ENCODE measurements at regions not wholly inside any gene's neighbourhood (a gene's known extent, or its start where the extent isn't known, plus 50 kb on each side); places are given as distances from the start of the nearest gene placed in this dataset.

GRCh38 chr18:38116716-38117115 lies 551.1 kb upstream of the CELF4 start:
- DNase-seq (ENCODE audit: low spot score) = no peak

DNA sequence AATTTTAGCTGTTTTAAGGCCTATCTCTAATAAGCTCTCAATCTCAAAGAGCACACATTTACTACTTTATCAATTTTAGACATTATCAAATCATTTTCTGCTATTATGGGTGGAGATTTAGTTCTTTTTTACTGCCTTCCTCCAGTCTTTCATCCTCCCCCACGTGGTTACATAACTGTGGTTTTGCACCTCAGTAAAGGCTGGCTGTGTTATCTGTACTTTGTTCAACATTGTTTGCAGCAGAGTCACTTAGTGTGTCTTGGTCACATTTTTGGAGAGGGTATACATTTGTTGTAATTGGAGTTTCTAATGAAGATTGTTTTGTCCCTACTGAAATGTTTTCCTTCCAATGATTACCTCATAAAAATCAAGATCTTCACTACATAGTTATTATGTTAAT lies 549.6 kb upstream of the CELF4 start:
- no peak for DNase-seq (ENCODE audit: low spot score)

- no peak for DNase-seq (ENCODE audit: low spot score)
Observed at GRCh38 chr18:38087538-38087937, 521.9 kb upstream of the CELF4 start.

DNA sequence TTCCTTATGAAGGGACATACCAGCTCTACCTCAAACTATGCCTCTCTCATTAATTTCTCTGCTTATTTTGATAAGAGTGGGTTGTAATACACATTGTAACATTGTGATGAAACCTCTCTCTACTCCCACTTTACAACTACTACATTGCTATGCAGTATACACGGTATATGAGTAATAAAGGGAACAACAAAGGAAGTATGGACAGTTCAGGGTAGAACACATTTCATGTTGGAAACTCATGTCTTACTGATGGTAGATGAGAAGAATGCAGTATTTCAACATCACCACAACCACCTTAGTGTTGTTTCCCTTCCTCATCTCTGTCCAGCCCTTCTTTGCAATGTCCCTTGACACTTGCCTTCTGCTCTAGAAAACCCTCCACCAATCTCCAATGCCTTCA lies 515.9 kb upstream of the CELF4 start:
- no peak for DNase-seq (ENCODE audit: low spot score)

- no peak for DNase-seq (ENCODE audit: low spot score)
Observed at GRCh38 chr18:38077229-38077628, 511.6 kb upstream of the CELF4 start.

DNA sequence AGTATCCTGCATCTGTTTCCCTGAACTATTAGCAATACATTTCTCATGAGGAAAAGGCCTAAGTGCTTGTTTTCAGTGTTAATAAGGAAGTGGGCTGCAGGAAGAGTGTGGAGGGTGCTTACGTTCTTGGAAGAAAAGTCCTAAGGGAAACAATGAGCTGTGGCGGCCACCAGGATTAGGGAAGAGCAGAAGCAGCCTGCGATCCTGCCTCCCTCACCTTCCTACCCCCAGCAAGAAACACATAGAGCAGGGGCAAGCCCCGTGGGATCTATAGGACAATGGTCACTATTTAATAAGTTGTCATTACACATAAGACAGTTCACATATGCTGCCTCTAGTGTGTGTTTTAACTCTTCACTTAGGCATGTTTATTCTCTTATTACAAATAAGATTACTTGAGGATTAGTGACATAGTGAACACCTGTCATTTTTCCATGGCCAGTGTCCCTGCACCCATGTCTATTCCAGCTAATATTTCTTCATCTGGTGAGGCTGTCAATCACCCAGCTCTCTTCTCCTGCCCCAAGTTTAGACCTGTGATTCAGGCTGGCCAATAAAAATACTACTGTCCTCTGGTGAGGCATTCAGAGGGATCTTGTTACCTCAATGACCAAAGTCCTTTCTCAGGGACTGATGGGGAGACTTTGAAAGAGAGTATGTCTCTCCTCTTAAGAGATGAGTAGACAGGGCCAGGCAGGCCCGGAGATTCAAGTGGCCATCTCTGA lies 510.9 kb upstream of the CELF4 start:
- no peak for DNase-seq (ENCODE audit: low spot score)

DNA sequence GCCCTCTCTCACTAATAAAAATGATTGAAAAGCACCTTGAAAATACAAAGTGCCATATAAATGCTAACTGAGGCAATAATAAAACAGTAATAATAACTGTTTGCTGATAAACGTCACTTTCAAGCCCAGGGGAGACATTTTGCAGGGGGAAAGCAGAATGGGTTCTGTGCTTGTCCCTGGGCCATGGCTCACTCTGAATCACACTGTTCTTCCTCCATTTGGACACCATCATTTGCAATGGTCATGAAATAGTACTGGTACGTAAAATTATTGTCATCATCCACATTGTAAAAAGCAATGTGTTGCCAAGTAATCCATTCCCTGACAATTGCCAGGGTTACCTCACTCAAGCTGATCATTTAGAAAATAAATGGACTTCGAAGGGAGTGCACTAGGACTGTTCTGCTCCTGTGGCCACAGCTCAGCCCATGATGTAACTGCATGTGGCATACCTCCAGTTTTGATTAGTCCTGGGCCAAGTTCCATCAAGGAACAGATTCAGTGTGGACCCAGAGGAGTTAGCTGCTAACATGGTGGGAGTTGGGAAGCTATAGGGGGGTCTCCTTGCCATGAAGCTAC lies 508.8 kb upstream of the CELF4 start:
- DNase-seq (ENCODE audit: low spot score) = no peak

- DNase-seq (ENCODE audit: low spot score) = no peak
Observed at GRCh38 chr18:38067821-38068220, 502.2 kb upstream of the CELF4 start.

- no peak for DNase-seq (ENCODE audit: low spot score)
Observed at GRCh38 chr18:38067086-38067485, 501.5 kb upstream of the CELF4 start.

DNA sequence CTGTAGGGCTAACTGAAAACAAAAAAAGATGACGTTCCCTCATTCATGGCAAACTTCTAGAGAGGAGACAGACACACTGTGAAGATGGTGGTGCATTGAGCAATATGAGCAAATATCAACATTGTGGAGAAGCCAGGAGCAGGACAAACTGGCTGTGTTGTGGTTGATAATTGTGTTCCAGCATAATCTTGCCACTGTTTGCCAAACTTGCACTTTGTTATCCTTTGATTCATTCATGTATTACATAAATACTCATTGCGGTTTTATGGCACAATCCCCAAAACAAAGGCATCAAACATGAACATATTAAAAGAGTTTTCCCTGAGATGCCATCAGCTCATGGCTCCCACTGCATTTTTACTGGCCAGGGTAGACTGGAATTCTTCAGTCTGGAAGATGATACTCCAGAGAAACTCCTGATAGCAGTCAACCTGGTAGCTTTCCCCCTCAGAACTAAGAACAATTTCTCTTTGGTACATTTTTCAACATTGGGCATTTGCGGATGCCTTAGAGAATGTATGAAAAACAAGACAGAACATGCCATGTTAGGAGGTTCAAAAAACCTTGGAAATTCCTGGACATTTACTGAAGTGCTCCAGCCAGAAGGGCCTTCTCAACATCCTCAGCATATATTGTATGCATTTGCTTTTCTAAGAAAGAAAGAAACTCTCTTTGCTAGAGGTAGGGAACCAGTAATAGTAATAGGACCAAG lies 487.4 kb upstream of the CELF4 start:
- no peak for DNase-seq (ENCODE audit: low spot score)

DNA sequence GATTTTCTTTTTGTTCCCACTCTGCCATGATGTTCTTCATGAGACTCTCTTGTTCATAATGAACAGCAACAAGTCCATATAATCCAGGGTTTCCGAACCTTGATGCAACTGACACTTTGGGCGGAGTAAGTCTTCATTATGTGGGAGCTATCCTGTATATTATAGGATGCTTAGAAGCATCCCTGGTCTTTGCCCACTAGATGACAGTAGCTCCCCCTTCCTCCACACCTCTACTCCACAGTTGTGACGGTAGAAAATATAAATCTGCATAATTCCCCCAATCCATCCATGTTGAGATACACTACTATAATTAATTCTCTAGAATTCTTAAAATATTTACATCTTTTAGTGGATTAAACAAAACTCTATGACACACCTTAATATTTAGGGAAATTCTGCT lies 482.2 kb upstream of the CELF4 start:
- no peak for DNase-seq (ENCODE audit: low spot score)

DNA sequence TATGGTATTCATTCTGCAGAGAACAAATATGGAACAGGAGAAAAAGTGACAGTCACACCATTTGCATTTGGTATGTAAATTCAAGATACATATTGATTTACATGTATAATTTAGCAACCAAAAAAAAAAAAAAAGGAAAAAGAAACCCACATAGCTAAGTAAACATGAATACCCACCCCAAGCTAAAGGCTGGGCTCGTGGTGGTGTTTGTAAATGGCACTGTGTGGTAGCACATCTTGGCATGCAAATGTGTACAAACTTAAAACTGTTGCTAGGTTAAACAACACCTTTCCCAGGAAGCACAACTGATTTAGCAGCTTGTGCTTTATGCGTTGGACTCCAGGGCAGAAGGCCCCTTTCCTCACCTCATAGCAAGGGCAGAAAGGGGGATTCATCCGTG lies 481.1 kb upstream of the CELF4 start:
- DNase-seq (ENCODE audit: low spot score) = no peak

DNA sequence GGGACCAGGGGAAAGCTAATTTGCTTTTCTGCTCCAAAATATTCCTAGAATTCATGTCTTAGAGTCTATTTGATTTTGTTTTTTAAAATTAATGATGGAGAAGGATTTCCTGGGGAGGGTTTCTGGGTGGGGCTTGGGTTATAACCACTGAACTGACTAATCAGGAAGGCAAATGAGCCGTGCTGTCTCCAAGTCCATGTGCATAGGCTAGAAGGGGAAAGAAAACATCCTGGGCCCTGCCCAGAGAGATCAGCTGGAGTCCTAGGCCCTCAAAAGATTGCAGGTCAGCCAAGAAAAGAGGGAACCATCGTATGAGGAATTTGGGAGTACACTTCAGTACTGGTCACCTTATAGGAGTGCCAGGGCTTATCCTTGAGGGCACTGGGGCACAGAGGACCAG lies 480.2 kb upstream of the CELF4 start:
- DNase-seq (ENCODE audit: low spot score) = no peak

DNA sequence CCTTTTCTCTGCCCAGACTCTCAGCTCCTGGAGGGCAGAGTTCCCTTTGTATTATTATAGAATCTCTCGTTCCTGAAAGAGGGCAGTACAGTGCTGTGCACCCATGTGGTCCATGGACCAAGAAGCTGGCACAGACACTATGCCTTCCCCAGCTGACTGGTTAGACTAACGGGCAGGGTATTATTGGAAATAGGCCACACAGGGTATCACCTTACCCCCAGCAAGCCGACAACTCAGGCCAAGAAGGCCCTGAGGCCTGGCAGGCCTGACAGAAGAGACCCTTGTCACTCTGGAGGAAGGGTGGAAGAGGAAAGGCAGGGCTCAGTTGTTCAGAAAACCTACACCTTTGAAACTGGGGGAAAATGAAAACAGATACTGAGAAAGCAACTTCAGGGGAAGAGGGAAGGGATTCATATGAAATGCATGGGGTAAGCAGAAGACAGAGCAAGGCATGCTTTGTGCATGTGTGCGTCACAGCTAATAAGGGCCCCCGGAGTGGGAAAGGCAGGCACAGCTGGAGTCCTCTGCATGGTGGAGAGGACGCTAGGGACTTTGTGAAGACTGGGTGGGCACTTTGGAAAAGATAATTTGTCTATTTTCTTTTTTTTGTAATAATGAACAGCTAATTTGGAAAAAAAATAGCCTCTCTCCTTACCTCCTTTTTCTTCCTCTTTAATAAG lies 476.8 kb upstream of the CELF4 start:
- no peak for DNase-seq (ENCODE audit: low spot score)

DNA sequence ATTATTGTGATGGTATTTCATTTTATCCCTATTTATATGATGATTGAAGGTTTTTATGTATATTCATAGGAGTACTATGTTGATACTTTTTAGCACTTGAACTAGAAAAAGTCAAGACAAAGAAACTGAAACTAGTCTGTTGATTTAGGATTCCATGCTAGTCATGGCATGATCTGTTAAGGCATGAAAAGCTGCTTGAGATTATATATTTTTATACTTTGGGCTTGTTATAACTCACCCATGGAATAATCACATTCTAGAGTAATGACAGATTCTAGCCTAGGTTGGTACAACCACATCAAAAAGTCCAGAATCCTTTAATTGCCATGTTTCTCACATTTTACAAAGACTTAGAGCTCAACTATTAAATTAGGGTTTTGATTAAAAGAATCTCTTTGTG lies 472.6 kb upstream of the CELF4 start:
- no peak for DNase-seq (ENCODE audit: low spot score)

DNA sequence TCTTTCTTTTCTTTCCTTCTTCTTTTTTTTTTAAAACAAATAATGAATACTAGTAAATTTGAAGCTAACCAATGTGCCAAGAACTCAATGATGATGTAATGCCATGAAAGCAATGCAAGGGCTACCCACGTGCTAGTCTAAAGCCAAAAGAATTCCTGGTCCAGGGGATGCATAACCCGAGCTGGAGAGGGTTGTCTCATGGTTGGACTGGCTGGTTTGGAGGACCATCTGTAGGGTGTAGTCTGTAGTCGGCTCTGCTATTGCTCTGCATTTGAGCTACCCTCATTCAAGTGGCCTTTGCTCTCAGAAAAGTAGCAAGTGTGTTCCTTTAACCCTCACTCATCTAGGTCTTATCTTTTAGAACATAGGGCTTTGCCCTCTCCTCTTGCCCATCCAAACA lies 469.6 kb upstream of the CELF4 start:
- DNase-seq (ENCODE audit: low spot score) = no peak

DNA sequence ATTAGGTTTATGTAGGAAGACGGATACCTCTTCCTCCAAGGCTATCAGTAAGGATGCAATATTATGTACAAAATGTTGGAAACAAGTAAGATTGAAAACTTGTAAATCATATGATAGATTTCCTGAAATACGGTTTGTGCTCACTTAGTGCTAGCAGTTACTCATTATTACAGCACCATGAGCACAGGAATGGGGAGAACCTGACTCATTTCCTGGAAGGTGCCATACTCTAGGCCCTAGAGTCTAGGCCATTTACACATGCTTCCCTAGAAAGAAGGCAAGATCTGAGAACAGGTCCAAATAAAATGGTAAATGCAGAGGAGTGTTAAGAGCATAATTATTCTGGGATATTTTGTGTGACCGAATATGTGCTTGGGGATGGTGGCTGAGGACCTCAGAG lies 467.7 kb upstream of the CELF4 start:
- no peak for DNase-seq (ENCODE audit: low spot score)

DNA sequence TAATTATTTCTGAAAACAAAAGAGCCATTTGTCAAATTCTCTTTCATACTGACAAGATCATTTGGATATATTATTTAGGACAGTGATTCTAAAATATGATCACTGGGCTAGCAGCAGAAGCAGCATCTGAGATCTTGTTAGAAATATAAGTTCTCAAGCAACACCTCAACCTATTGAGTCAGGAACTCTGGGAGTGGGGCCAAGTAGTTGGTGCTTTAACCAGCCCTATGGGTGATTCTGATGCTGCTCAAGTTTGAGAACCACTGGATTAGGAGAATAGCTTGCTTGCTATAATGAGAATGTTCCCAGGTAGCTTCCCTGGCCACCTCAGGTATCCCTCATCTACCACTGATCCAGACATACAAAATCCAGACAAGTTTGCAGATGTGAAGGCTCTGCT lies 466.9 kb upstream of the CELF4 start:
- no peak for DNase-seq (ENCODE audit: low spot score)

- DNase-seq (ENCODE audit: low spot score) = no peak
Observed at GRCh38 chr18:38028946-38029345, 463.3 kb upstream of the CELF4 start.

GRCh38 chr18:38025433-38026038 lies 459.9 kb upstream of the CELF4 start:
- DNase-seq (ENCODE audit: low spot score) = no peak

DNA sequence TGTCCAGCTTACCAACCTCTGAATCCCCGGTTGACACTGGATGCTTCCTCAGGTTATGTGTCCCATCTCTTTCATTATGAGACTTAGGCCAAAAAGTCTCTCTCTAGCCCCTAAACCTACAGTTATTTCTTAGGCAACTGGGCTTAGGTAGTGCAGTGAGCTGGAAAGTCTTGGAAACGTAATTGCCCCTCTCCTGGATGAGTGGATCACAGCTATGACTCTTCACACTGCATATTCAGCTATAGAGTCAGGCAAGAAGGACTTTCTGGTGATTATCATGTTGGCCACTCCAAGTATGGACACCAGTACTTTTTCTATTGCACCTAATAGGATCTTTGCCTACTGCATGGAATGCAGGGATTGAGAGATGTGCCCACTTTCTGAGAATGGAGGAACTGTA lies 458.3 kb upstream of the CELF4 start:
- DNase-seq (ENCODE audit: low spot score) = no peak

GRCh38 chr18:38022234-38022633 lies 456.6 kb upstream of the CELF4 start:
- DNase-seq (ENCODE audit: low spot score) = no peak

GRCh38 chr18:38019292-38019691 lies 453.7 kb upstream of the CELF4 start:
- DNase-seq (ENCODE audit: low spot score) = no peak
